T follicular helper cell (primary cell): ENCODE measurements at regions not wholly inside any gene's neighbourhood (a gene's known extent, or its start where the extent isn't known, plus 50 kb on each side); places are given as distances from the start of the nearest gene placed in this dataset.

Experiments used
- DNase-seq: peaks from one replicate; pipeline ENCODE4 v3.0.0-alpha.2; 2020; ENCODE audit warnings: low read depth

DNA sequence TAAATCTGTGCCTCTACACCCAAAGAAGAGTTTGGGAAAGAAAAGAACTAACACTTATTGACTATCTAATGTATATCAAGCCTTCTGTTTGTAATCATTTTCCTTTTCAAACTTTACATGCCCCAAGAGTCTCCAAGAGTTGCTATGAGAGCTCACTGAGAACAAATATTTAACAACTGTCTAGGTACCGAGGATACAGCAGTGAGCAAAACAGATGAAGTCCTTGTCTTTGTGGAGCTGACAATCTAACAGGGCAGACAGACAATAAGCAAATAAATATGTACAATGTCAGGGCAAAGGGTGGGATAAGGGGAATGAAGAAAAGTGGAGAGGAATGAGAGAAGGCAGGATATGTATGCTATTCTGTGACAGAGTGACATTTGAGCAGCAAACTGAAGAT, 64.8 kb upstream of the KSR1 start:
- no peak for DNase-seq

DNA sequence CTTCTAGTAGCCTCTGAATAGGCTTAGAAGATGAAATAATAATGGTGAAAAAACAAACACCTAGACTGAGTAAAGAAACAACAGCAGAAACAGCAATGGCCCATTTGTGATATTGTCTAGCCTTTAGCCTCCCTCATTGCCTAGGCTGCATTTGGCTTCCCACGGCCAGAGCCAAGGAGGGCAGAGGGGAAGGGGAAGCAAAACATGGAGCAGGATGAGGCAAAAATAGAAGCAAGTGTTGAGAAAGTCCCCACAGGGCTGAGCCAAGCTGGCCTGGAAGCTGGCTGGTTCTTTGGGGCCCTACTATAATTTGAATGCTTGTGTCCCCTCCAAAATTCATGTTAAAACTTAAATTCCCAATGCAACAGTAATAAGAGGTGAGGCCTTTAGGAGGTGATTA, 60.2 kb upstream of the KSR1 start:
- DNase-seq = no peak

DNA sequence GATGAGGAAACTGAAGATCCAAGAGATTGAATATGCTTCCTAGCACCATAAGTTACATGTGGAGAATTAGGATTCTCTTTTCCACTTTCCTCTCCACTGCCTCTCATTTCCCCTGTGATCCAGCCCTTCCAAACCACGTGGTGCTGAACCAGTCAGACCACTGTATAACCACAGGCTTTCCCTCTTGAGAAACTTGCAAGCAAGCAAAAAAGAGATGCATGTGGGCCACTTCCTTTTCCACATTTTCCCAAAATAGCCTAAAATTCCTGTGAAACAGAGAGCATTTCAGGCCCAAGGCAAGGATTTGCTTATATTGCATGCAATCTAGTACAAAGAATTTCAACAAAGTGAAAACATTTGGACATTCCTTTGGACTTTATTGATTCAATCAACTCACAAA, 59.3 kb upstream of the KSR1 start:
- no peak for DNase-seq

DNA sequence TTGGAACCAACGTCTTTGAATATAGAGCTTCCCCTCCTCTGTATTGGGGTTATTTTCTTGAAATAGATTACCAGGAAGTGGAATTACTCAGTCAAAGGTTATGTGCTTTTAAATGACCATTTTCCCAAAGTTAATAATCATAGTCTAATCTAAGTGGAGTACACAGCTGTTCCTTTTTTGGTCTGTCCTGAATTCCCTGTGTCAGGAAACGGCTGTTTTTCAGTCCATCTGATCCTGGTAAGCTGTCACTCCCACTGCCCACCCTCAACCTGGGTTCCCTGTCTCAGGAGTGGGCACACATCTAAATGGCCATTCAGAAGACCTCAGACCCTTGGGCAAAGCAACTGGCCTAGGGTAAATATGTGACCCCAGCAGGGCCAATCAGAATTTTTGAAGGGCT, 57.6 kb upstream of the KSR1 start:
- DNase-seq = no peak

DNA sequence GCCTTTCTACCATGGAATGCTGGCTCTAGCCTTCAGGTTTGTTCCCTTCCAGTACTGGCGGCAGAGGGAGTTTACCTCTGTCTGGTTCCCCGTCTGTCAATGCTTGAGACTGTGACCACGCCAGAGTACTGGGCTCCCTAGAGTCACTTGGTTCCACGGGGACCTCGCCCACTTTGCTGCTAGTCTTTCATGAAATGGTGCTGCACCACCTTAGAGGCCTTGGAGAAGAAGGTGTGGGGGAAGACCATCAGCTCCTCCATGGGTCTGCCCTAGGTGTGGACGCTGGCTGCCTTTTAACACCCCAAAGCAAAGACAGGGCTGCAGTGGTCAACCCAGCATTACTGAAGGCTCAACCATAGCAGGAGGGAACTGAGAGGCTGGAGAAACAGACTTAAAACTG, 55.3 kb upstream of the KSR1 start:
- DNase-seq = no peak

DNA sequence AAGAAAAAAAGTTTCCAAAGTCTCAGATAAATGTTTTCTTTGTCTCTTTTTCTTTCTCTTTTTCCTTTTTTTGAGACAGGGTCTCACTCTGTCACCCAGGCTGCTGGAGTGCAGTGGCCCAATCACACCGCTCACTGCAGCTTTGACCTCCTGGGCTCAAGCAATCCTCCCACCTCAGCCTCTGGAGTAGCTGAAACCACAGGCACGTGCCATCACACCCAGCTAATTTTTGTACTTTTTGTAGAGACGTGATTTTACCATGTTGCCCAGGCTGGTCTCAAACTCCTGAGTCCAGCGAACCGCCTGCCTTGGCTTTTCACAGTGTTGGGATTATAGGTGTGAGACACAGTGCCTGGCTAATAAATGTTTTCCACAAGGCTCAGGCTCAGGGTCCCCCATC, 53.3 kb upstream of the KSR1 start:
- no peak for DNase-seq

DNA sequence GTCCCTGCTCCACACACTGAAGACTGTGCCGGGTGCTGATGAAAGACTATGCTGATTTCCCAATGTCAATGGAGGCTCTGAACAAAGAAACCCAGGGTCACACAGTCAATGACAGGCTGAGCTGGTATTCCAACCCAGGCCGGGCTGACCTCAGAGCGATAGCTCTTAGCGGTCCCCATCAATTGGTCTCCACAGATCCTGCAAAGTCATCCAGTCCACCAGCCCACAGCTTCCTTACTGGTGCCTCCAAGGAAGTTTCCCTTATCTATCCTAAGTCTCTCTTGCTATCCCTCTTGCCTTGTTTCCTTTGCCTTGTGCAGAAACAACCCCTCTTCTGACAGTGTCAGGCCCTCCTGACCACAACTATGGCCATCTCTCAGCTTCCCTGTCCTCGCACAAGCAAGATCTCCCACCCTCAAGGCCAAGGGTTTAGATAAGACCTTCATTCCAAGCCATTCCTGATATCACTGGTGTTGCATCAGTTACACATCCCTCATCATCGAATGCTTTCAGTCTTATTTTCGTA, 52.7 kb upstream of the KSR1 start:
- no peak for DNase-seq

DNA sequence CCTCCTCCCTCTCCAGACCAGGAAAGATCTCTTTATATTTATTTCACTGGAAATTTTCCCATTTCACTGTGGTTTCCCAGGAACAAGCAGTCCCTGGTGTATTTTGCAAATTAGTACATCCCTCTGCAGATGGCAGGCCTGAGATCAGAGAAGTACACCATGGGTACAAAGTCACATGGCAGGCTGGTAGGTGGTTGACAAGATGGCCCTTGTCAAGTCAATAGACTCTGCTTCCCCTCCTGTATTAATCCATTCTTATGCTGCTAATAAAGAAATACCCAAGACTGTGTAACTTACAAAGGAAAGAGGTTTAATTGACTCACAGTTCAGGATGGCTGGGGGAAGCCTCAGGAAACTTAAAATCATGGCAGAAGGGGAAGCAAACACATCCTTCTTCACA, 51.6 kb upstream of the KSR1 start:
- DNase-seq = no peak
